ENCODE measurements at regions not wholly inside any gene's neighbourhood (a gene's known extent, or its start where the extent isn't known, plus 50 kb on each side); places are given as distances from the start of the nearest gene placed in this dataset.
"Not testable (repeated sequence)": the region's sequence is repeated elsewhere in the genome, so short reads cannot be mapped to it uniquely, and the experiment has no call there.

GRCh38 chr2:228522276-228522675, 340.8 kb upstream of the SPHKAP start:
- intact Hi-C loops (cut with DNase I, micrococcal nuclease) = no loop called here
- H3K4me3 Mint-ChIP-seq = no peak overlapping the region
- Histone ChIP-seq H3K36me3 (ENCODE audit: insufficient read depth, low read length) (no peaks in the 10 kb centered on the region), H3K4me3 (ENCODE audit: low read length) (no peak overlapping the region), H3K27me3 (ENCODE audit: control insufficient read depth in 1 of 2, insufficient read depth in 2 of 2, low read length in 2 of 2) (no peaks in the 10 kb centered on the region), H3K4me1 (ENCODE audit: insufficient read depth, low read length) (no peaks in the 10 kb centered on the region), H3K27ac (ENCODE audit: low read depth in 1 of 2, low read length in 2 of 2) (no peak overlapping the region), H3K9me3 (ENCODE audit: control insufficient read depth in 1 of 2, insufficient read depth in 1 of 2, low read length in 2 of 2) (no peaks in the 10 kb centered on the region)
- no peaks in the 10 kb centered on the region for H3K27me3 Mint-ChIP-seq
- POLR2A ChIA-PET = no interaction called here
- DNase-seq (no peak), ATAC-seq (ENCODE audit: poor library complexity) (no peak)
- CTCF ChIA-PET = no interaction called here
- H3K36me3 Mint-ChIP-seq (ENCODE audit: low read depth) = no peaks in the 10 kb centered on the region
- no peak overlapping the region for H3K27ac Mint-ChIP-seq
- H3K9me3 Mint-ChIP-seq = peaks cover 11% of the 10 kb centered on the region
- H3K4me1 Mint-ChIP-seq (ENCODE audit: low read depth) = no peaks in the 10 kb centered on the region
- no peak for TF ChIP-seq CTCF (IDR thresholded peaks at IDR 0.05)

- ChIA-PET CTCF (no interaction called here), POLR2A (no interaction called here)
- ATAC-seq (ENCODE audit: poor library complexity) = no peak
- Histone ChIP-seq H3K27me3 (ENCODE audit: control insufficient read depth in 1 of 2, insufficient read depth in 2 of 2, low read length in 2 of 2) (no peaks in the 10 kb centered on the region), H3K9me3 (ENCODE audit: control insufficient read depth in 1 of 2, insufficient read depth in 1 of 2, low read length in 2 of 2) (no peaks in the 10 kb centered on the region), H3K4me1 (ENCODE audit: insufficient read depth, low read length) (no peaks in the 10 kb centered on the region), H3K36me3 (ENCODE audit: insufficient read depth, low read length) (no peaks in the 10 kb centered on the region), H3K4me3 (ENCODE audit: low read length) (no peak overlapping the region), H3K27ac (ENCODE audit: low read depth in 1 of 2, low read length in 2 of 2) (no peak overlapping the region)
- Mint-ChIP-seq H3K9me3 (peaks cover 18% of the 10 kb centered on the region), H3K4me3 (no peak overlapping the region), H3K27ac (no peak overlapping the region), H3K27me3 (no peaks in the 10 kb centered on the region), H3K4me1 (ENCODE audit: low read depth) (no peaks in the 10 kb centered on the region), H3K36me3 (ENCODE audit: low read depth) (no peaks in the 10 kb centered on the region)
- intact Hi-C loops (cut with DNase I, micrococcal nuclease) = no loop called here
- no peak for DNase-seq
- TF ChIP-seq CTCF (IDR thresholded peaks at IDR 0.05) = no peak
Measured at GRCh38 chr2:228519561-228519960, 338.1 kb upstream of the SPHKAP start.

- Mint-ChIP-seq H3K4me3 (no peak overlapping the region), H3K36me3 (ENCODE audit: low read depth) (no peaks in the 10 kb centered on the region), H3K27ac (no peak overlapping the region), H3K27me3 (no peaks in the 10 kb centered on the region), H3K4me1 (ENCODE audit: low read depth) (no peaks in the 10 kb centered on the region), H3K9me3 (peaks cover 12% of the 10 kb centered on the region)
- Histone ChIP-seq H3K4me1 (ENCODE audit: insufficient read depth, low read length) (no peaks in the 10 kb centered on the region), H3K27me3 (ENCODE audit: control insufficient read depth in 1 of 2, insufficient read depth in 2 of 2, low read length in 2 of 2) (no peaks in the 10 kb centered on the region), H3K9me3 (ENCODE audit: control insufficient read depth in 1 of 2, insufficient read depth in 1 of 2, low read length in 2 of 2) (no peaks in the 10 kb centered on the region), H3K36me3 (ENCODE audit: insufficient read depth, low read length) (no peaks in the 10 kb centered on the region), H3K27ac (ENCODE audit: low read depth in 1 of 2, low read length in 2 of 2) (no peak overlapping the region), H3K4me3 (ENCODE audit: low read length) (no peak overlapping the region)
- no peak for ATAC-seq (ENCODE audit: poor library complexity)
- intact Hi-C loops (cut with DNase I, micrococcal nuclease) = no loop called here
- no peak for DNase-seq
- TF ChIP-seq CTCF (IDR thresholded peaks at IDR 0.05) = no peak
- ChIA-PET POLR2A (no interaction called here), CTCF (no interaction called here)
Measured at GRCh38 chr2:228516019-228516418, 334.5 kb upstream of the SPHKAP start.

GRCh38 chr2:228513480-228513879, 332.0 kb upstream of the SPHKAP start:
- H3K27me3 ChIP-seq (ENCODE audit: control insufficient read depth in 1 of 2, insufficient read depth in 2 of 2, low read length in 2 of 2); ATAC-seq (ENCODE audit: poor library complexity); H3K4me1 Mint-ChIP-seq (ENCODE audit: low read depth); intact Hi-C loops (cut with DNase I, micrococcal nuclease); H3K4me3 ChIP-seq (ENCODE audit: low read length); H3K36me3 ChIP-seq (ENCODE audit: insufficient read depth, low read length); H3K4me1 ChIP-seq (ENCODE audit: insufficient read depth, low read length); H3K27me3 Mint-ChIP-seq; DNase-seq; H3K27ac ChIP-seq (ENCODE audit: low read depth in 1 of 2, low read length in 2 of 2); H3K27ac Mint-ChIP-seq; POLR2A ChIA-PET; H3K4me3 Mint-ChIP-seq; H3K36me3 Mint-ChIP-seq (ENCODE audit: low read depth); H3K9me3 ChIP-seq (ENCODE audit: control insufficient read depth in 1 of 2, insufficient read depth in 1 of 2, low read length in 2 of 2); CTCF ChIA-PET: not testable (repeated sequence)
- H3K9me3 Mint-ChIP-seq = peaks cover 12% of the 10 kb centered on the region

Measured in CD4-positive, alpha-beta T cell (primary cell).